SK-N-SH treated with all-trans-retinoic acid at 6 μM for 48 hours (cell line): ENCODE measurements at regions not wholly inside any gene's neighbourhood (a gene's known extent, or its start where the extent isn't known, plus 50 kb on each side); places are given as distances from the start of the nearest gene placed in this dataset.

Experiments
- ATAC-seq: fragments of 200-7000 bp; cut with Tn5 transposase; 3 replicates; pipeline ENCODE4 v1.9.1; 2020; ENCODE audit warnings: mild to moderate bottlenecking, moderate library complexity
- ARNTL ChIP-seq: fragments of 450-650 bp; formaldehyde crosslinking; IDR thresholded peaks from 2 replicates; pipeline ENCODE4 v1.5.0; 2020; ENCODE audit warnings: low read depth, mild to moderate bottlenecking, moderate library complexity, borderline replicate concordance
- CREB5 ChIP-seq: fragments of 250-450 bp; sonication (Bioruptor Pico); IDR thresholded peaks from 2 replicates; pipeline ENCODE4 v1.5.1; 2020; ENCODE audit warnings: low read depth, mild to moderate bottlenecking, moderate library complexity
- CSDC2 ChIP-seq: fragments of 250-450 bp; sonication (Bioruptor Pico); IDR thresholded peaks from 2 replicates; pipeline ENCODE4 v1.5.0; 2020; ENCODE audit warnings: mild to moderate bottlenecking, moderate library complexity
- CSRNP3 ChIP-seq: fragments of 250-450 bp; sonication (Bioruptor Pico); IDR thresholded peaks from 2 replicates; pipeline ENCODE4 v1.5.1; 2021; ENCODE audit warnings: mild to moderate bottlenecking, moderate library complexity
- ESRRG ChIP-seq: fragments of 250-450 bp; sonication (Bioruptor Pico); IDR thresholded peaks from 2 replicates; pipeline ENCODE4 v1.6.1; 2021; ENCODE audit warnings: mild to moderate bottlenecking
- GLIS3 ChIP-seq: fragments of 250-450 bp; sonication (Bioruptor Pico); IDR thresholded peaks from 2 replicates; pipeline ENCODE4 v1.5.0; 2020; ENCODE audit warnings: mild to moderate bottlenecking, moderate library complexity
- ISL1 ChIP-seq: fragments of 250-450 bp; sonication (Bioruptor Pico); IDR thresholded peaks from 2 replicates; pipeline ENCODE4 v2.1.2; 2022; ENCODE audit warnings: mild to moderate bottlenecking, moderate library complexity
- PATZ1 ChIP-seq: fragments of 250-450 bp; sonication (Bioruptor Pico); IDR thresholded peaks from 2 replicates; pipeline ENCODE4 v1.8.0; 2020; ENCODE audit warnings: mild to moderate bottlenecking, moderate library complexity, borderline replicate concordance
- POU6F1 ChIP-seq: fragments of 250-450 bp; sonication (Bioruptor Pico); IDR thresholded peaks from 2 replicates; pipeline ENCODE4 v1.8.0; 2021; ENCODE audit warnings: low read depth, mild to moderate bottlenecking, moderate library complexity, borderline replicate concordance
- RARB ChIP-seq: fragments of 250-450 bp; sonication (Bioruptor Pico); IDR thresholded peaks from 2 replicates; pipeline ENCODE4 v1.8.0; 2021; ENCODE audit warnings: mild to moderate bottlenecking, moderate library complexity
- SNAI2 ChIP-seq: fragments of 250-450 bp; sonication (Bioruptor Pico); IDR thresholded peaks from 2 replicates; pipeline ENCODE4 v1.5.0; 2020; ENCODE audit warnings: mild to moderate bottlenecking, moderate library complexity
- TCF4 ChIP-seq: fragments of 250-450 bp; sonication (Bioruptor Pico); IDR thresholded peaks from 2 replicates; pipeline ENCODE4 v1.8.0; 2021; ENCODE audit warnings: mild to moderate bottlenecking, moderate library complexity, borderline replicate concordance
- TOX ChIP-seq: fragments of 250-450 bp; sonication (Bioruptor Pico); IDR thresholded peaks from 2 replicates; pipeline ENCODE4 v1.8.0; 2021; ENCODE audit warnings: mild to moderate bottlenecking, moderate library complexity, borderline replicate concordance
- TSHZ2 ChIP-seq: fragments of 250-450 bp; sonication (Bioruptor Pico); IDR thresholded peaks from 2 replicates; pipeline ENCODE4 v1.5.0; 2020; ENCODE audit warnings: mild to moderate bottlenecking, moderate library complexity
- ZC3H10 ChIP-seq: fragments of 250-450 bp; sonication (Bioruptor Pico); IDR thresholded peaks from 2 replicates; pipeline ENCODE4 v1.5.1; 2021; ENCODE audit warnings: mild to moderate bottlenecking, moderate library complexity
- ZFP3 ChIP-seq: fragments of 250-450 bp; sonication (Bioruptor Pico); IDR thresholded peaks from 2 replicates; pipeline ENCODE4 v1.5.0; 2020; ENCODE audit warnings: mild to moderate bottlenecking, moderate library complexity
- ZFP30 ChIP-seq: fragments of 450-650 bp; formaldehyde crosslinking; IDR thresholded peaks from 2 replicates; pipeline ENCODE4 v1.5.0; 2022; ENCODE audit warnings: mild to moderate bottlenecking, moderate library complexity
- ZNF565 ChIP-seq: fragments of 450-650 bp; formaldehyde crosslinking; conservative IDR thresholded peaks from 2 replicates; pipeline ENCODE4 v1.5.0; 2020; ENCODE audit warnings: low read depth, mild to moderate bottlenecking, moderate library complexity
- ZNF70 ChIP-seq: fragments of 450-650 bp; formaldehyde crosslinking; IDR thresholded peaks from 2 replicates; pipeline ENCODE4 v1.5.0; 2020; ENCODE audit warnings: mild to moderate bottlenecking, moderate library complexity
- ZNF8 ChIP-seq: fragments of 450-650 bp; formaldehyde crosslinking; IDR thresholded peaks from 2 replicates; pipeline ENCODE4 v1.5.0; 2020; ENCODE audit warnings: mild to moderate bottlenecking, moderate library complexity

- TF ChIP-seq CSRNP3 (CRISPR knock-in tag) (no peak), RARB (CRISPR knock-in tag) (no peak), TOX (CRISPR knock-in tag) (no peak), TCF4 (CRISPR knock-in tag) (no peak), CSDC2 (CRISPR knock-in tag) (no peak), CREB5 (CRISPR knock-in tag) (no peak)
These were observed 182.5 kb downstream of the VRK1 start (continued) for GRCh38 chr14:96979611-96980074.

- ATAC-seq, result no peak
- no peak for TF ChIP-seq TSHZ2 (CRISPR knock-in tag)
- no peak for TF ChIP-seq TOX (CRISPR knock-in tag)
- no peak for TF ChIP-seq ZFP3 (CRISPR knock-in tag)
- TF ChIP-seq SNAI2, result no peak
- no peak for TF ChIP-seq ZNF565 (CRISPR knock-in tag)
- no peak for TF ChIP-seq RARB (CRISPR knock-in tag)
- no peak for TF ChIP-seq ZNF8 (CRISPR knock-in tag)
- no peak for TF ChIP-seq PATZ1
- TF ChIP-seq TCF4 (CRISPR knock-in tag), result no peak
- no peak for TF ChIP-seq CSRNP3 (CRISPR knock-in tag)
- no peak for TF ChIP-seq POU6F1
- TF ChIP-seq ZFP30, result no peak
- no peak for TF ChIP-seq ARNTL (CRISPR knock-in tag)
- TF ChIP-seq ZNF70 (CRISPR knock-in tag), result no peak
- no peak for TF ChIP-seq ISL1
- no peak for TF ChIP-seq ZC3H10 (CRISPR knock-in tag)
- no peak for TF ChIP-seq CREB5 (CRISPR knock-in tag)
- no peak for TF ChIP-seq GLIS3 (CRISPR knock-in tag)
- TF ChIP-seq ESRRG (CRISPR knock-in tag), result no peak
These were observed 183.7 kb downstream of the VRK1 start for GRCh38 chr14:96980835-96981234.
